ENCODE measurements at regions not wholly inside any gene's neighbourhood (a gene's known extent, or its start where the extent isn't known, plus 50 kb on each side); places are given as distances from the start of the nearest gene placed in this dataset.
"Not testable (repeated sequence)": the region's sequence is repeated elsewhere in the genome, so short reads cannot be mapped to it uniquely, and the experiment has no call there.

DNA sequence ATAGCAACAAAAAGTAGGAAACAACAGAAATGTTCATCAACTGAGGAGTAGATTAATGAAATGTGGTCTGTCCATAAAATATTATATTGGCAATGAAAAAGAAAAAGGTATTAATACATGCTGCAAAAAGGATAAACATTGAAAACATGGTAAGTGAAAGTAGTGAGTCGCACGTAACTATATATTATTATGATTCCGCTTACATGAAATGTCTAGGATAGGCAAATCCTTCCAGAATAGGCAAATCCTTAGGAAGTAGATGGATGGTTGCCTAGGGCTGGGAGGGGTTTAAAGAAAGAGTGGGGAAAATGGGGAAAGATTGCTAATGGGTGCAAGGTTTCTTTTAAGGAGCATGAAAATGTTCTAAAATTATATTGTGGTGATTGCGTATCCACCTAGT lies 198.1 kb upstream of the WSB1 start:
- not testable (repeated sequence) for ATAC-seq, DNase-seq

DNA sequence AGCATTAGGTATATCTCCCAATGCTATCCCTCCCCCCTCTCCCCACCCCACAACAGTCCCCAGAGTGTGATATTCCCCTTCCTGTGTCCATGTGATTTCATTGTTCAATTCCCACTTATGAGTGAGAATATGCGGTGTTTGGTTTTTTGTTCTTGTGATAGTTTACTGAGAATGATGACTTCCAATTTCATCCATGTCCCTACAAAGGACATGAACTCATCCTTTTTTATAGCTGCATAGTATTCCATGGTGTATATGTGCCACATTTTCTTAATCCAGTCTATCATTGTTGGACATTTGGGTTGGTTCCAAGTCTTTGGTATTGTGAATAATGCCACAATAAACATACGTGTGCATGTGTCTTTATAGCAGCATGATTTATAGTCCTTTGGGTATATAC lies 194.6 kb upstream of the WSB1 start:
- DNase-seq, ATAC-seq: not testable (repeated sequence)

DNA sequence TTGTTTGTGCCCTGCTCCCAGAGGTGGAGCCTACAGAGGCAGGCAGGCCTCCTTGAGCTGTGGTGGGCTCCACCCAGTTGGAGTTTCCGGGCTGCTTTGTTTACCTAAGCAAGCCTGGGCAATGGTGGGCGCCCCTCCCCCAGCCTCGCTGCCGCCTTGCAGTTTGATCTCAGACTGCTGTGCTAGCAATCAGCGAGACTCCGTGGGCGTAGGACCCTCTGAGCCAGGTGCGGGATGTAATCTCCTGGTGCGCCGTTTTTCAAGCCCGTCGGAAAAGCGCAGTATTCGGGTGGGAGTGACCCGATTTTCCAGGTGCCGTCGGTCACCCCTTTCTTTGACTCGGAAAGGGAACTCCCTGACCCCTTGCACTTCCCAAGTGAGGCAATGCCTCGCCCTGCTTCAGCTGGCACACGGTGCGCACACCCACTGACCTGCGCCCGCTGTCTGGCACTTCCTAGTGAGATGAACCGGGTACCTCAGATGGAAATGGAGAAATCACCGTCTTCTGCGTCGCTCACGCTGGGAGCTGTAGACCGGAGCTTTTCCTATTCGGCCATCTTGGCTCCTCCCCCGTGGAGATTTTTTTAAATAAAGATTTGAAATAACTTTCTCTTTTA lies 189.2 kb upstream of the WSB1 start:
- not testable (repeated sequence) for DNase-seq, ATAC-seq

DNA sequence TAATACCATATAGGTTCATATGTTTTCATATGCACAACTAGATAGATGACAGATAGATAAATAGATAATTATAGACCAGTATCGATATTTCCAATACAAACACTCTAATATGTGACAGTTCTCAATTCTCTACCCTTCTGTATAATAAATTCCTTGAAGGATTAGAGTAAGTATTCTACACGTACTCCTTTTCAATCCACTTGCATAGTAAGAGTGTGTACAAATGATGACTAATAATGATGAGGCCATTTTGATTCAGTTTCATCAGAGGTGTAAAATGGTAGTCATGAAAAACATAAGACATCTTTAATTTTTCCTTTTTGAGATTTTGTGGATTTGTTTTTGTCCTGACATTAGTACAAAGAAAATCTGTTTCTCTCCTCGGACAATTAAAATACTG lies 188.3 kb upstream of the WSB1 start:
- DNase-seq (no peak), ATAC-seq (no peak)

DNA sequence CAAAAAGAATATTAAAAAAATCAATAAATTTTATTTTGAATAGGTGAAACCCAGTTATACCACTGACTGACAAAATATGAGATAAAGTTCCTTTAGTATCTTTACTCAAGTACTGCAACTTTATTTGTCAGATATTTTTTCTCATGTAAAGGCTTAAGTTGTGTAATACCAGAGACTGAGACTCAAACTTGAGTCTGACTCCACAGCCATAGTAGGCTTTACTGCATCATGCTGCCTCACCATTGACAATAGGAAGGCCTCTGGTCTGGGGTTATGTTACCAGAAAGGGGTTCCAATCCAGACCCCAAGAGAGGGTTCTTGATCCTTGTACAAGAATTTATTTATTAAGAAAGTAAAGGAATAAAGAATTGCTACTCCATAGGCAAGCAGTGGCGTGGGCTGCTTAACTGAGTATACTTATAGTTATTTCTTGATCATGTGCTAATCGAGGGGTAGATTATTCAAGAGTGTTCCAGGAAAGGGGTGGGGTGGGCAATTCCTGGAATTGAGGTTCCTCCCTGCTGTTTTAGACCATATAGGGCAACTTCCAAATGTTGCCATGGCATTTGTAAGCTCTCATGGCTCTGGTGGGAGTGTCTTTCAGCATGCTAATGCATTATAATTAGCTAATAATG lies 187.4 kb upstream of the WSB1 start:
- DNase-seq (no peak), ATAC-seq (no peak)

DNA sequence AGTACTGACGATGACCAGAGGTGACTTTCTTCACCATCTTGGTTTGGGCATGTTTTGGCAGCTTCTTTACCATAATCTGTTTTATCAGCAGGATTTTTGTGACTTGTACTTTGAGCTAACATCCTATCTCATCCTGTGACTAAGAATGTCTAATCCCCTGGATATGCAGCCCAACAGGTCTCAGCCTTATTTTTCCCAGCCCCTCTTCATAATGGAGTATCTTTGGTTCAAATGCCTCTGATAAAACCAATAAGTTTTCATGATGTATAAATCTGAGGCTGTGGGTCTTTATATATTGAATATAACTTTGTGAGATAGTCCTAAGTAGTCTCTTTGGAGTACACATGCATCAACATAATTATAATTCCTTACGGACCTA lies 186.9 kb upstream of the WSB1 start:
- ATAC-seq (no peak), DNase-seq (no peak)

DNA sequence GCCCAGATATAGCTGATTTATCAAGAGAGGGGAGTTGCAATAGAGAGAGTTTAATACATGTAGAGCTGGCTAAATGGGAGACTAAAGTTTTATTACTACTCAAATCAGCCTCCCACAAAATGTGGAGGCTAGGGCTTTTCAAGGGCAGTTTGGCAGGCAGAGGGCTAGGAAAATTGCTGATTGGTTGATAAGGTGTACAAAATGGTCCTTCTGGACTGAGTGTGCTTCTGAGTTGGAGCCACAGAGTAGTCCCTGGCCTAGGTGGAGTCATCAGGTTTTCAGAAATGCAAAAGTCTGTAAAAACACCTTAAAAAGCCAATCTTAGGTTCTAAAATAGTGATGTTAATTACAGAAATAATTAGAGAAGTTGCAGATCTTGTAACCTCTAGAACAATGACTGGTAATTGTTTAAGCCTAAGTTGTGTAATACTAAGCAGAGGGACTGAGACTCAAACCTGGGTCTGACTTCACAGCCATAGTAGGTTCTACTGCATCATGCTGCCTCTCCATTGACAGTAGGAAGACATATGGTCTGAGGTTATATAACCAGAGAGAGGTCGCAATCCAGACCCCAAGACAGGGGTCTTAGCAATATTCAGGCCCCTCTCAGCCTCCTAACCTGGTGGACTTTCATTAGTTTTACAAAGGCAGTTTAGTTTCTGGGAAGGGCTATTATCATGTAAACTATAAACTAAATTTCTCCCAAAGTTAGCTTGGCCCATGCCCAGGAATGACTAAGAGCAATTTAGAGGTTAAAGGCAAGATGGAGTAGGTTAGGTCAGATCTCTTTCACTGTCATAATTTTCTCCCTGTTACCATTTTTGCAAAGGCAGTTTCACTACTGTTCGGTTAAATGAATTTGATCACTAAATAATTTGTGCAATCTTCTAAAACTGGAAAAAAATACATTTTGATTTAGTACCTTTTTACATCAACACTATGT lies 186.3 kb upstream of the WSB1 start:
- DNase-seq: not testable (repeated sequence)

DNA sequence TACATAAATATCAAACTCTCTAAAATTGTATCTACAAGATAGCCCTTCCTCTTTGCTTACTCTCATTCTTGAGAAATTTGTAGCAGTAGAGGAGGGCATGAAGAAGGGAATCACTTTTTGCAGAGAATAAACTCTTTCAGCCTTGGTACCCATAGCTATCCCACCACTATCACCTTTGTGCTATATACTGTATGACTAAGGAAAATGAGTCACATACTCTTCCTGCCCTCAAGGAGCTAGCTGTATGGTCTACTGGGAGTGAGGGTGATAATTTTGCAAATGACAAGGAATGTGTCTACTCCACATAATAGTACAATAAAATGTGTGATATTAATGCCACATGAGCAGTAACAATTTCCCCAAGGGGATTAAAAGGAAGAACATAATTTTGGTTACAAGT lies 184.6 kb upstream of the WSB1 start:
- ATAC-seq: no peak
- DNase-seq: no peak

More for the DNA sequence above, 186.3 kb upstream of the WSB1 start:
- not testable (repeated sequence) for ATAC-seq

DNA sequence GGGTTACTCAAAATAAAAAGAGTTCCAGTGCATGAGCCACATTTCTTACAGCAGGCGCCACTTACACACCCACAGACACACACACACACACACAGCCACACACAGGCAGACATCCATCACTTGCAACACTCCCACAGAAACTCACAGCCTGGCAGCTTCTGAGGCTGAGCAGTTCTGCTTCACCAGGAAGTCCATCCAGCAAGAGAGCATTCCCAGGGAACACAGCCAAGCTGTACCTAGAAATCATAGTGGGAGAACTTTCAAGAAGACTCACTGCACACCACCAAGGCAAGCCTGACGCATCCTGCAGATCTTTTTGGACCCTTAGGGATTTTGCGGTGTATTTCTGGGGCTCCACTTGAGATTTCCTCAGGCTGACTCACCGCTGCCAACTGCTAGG lies 140.9 kb upstream of the WSB1 start:
- DNase-seq (no peak), ATAC-seq (no peak)

DNA sequence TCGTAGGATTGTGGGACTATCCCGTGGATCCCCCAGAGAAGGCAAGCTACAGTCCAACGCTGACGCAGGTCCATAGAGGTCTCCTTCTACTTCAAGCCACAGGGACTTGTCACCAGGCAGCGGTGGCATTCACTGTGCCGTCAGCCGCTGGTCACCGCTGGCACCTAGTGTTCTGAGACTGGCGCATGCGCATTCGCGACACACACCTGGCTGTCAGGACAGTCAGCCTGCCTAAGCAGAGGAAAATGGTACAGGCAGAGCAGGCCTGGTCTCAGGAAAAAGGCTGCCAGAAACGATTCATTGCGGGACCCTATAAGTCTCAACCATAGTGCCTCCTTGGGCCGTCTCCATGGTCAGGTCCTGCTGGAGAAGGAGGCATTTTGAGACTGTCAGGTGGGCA lies 138.0 kb upstream of the WSB1 start:
- no peak for DNase-seq

DNA sequence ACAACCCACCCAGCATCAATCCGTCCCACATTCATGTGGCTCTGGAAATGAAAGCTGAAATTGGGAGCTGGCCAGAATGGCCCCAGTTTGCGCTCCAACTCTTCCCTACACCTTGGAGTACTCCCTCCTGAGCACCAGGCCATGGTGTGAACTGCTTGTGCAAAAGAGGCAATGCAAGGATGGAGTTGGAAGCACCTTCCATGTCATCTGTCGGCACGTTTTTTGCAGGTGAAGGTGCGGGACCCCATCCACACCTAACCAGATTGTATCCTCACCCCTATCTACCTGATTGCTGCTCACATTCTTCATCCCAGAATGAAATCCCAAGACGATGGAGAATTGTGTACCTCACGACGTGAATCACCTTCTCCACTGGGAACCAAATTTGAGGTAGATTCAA lies 136.6 kb upstream of the WSB1 start:
- DNase-seq (no peak), ATAC-seq (no peak)

More for the DNA sequence above, 138.0 kb upstream of the WSB1 start:
- ATAC-seq: no peak

DNA sequence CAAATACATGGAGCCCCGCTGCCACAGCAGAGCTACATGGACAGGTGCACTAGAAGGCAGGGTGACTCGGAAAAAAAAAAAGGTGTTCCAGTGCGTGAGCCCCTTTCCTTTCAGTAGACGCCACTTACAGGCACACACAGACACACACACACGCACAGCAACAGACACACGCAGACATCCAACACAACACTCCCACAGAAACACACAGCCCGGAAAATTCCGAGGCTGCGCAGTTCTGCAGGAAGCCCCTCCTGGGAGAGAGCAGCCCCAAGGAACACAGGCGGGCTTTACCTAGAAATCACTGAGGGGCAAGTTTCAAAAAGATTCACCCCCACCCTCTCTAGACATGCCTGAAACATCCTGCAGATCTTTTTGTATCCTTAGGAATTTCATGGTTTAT lies 136.0 kb upstream of the WSB1 start:
- no peak for DNase-seq
- ATAC-seq: no peak

DNA sequence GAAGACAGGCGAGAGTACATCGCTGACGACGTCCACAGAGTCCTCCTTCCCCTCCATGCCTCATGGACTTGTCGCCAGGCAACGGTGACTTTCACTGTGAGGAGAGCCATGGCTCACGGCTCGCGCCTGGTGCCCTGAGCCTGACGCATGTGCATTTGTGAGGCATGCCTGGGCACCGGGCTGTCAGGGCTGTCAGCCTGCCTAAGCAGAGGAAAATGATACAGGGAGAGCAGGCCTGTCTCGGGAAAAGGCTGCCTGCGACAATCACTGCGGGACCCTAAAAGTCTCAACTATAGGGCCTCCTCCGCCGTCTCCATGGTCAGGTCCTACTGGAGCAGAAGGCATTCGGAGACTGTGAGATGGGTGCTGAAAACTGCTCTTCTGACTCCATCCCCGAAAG lies 135.5 kb upstream of the WSB1 start:
- ATAC-seq: no peak
- no peak for DNase-seq

DNA sequence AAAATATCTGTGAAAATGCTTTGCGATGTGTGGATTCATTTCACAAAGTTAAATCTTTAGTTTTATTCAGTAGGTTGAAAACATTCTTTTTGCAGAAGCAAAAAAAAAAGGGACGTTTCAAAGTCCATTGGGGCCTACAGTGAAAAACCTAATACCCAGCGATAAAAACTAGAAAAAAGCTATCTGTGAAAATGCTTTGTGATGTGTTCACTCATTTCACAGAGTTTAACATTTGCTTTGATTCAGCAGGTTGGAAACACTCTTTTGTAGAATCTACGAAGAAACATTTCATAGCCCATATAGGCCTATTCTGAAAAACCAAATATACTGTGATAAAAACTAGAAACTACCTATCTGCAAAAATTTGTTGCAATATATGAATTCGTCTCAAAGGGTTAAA lies 113.6 kb upstream of the WSB1 start:
- DNase-seq (no peak), ATAC-seq (no peak)

DNA sequence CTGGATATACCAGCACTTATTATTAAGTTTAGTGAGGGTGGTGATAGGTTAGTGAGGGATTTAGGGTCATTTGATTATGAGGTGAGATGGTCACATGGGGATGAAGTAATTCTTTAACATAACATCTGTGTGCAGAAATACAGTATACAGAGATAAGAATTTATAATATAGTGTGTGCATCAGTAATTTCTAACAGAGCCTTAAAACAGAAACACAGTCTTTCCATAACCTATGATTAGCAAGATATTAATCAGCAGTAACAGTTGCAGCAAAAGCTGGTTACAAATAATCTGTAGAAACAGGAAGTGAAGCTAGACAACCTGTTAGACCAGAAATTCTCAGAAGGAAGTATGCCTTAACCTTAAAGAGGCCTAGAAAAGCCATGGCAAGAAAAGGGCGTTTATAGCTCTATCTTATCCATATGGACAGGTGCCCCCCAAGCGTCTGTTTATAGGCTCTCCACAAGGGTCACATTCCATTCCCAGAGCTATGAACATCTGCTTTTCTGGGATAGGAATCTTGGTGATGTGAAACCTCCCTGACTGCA lies 112.5 kb upstream of the WSB1 start:
- not testable (repeated sequence) for DNase-seq, ATAC-seq

DNA sequence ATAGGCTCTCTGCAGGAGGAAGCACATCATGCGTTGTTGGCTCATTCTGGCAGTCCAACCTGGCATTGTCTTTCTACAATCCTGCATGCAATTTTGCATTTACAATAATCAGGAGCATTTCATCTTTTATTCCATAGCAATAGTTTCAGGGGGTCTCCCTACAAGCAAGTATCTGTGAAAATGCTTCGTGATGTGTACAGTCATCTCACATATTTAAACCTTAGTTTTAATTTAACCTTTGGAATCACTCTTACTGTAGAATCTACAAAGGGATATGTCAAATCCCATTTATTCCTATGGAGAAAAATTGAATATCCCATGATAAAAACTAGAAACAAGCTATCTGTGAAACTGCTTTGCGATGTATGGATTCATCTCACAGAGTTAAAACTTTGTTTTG lies 112.0 kb upstream of the WSB1 start:
- DNase-seq: no peak
- ATAC-seq: no peak

DNA sequence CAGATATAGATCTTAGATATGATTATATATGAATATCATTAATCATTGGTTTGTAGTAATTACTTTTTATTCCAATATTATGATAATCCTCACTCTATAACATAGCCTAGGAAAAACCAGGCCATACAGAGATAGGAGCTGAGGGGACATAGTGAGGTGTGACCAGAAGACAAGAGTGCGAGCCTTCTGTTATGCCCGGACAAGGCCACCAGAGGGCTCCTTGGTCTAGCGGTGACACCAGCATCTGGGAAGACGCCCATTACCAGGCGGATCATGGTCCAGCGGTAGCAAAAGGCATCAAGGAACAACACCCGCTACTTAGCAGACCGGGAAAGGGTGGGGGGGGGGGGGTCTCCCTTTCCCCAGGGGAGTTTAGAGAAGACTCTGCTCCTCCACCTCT lies 96.4 kb upstream of the WSB1 start:
- ATAC-seq: not testable (repeated sequence)
- DNase-seq: peak; percentile 23

DNA sequence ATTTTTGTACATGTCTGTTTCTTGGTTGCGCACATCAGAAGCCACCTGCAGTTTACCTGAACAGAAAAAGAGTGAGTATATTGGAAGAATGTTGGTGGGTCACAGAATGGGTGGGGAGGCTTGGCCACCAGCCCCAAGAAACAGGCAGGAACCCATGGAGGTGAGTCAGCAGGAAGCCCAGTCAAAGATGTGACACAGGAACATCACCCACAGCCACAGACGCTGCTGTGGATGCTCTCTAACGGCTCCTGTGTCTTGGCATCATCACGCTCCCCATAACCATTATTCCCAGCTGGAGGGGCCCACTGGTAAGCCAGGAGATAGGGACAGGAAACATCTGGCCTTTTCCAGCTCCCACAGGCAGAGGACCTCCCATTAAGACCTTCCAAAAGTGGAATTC lies 94.0 kb upstream of the WSB1 start:
- no peak for DNase-seq
- ATAC-seq: no peak

DNA sequence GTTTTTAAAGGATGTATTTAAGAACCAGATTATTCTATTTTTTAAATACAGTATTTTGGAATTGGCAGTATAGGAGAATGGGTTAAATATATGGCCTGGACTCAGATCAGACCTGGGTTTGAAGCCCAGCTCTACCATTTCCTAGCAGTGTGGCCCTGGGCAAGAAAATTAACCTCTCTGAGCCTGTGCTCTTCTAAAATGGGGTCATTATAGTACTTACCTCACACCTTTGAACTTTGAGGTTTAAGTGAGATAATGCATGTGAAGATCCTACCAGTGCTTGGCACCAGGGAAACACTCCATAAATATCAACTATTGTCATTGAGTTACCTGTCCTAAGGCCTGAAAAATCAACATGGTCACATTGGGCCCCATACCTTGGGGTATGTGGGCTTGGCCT lies 93.4 kb upstream of the WSB1 start:
- DNase-seq (no peak), ATAC-seq (no peak)

DNA sequence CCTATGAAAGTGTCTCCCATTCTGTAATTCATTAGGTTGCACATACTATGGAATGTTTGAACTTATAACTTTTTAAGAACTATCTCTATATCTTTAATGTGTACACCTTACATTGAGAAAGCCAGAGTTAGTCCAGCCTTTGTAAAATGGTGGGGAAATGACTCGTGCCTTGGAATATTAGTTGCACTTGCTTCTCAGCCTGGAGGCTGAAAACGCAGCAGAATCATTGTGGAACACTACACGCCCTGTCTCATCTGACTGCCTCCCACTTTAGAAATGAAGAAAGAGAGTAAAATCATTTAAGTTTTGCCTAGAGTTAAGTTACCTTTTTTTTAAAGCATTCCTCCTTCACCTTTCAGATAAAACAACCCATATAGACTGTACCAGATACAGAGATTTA lies 90.7 kb upstream of the WSB1 start:
- ATAC-seq (no peak), DNase-seq (no peak)

DNA sequence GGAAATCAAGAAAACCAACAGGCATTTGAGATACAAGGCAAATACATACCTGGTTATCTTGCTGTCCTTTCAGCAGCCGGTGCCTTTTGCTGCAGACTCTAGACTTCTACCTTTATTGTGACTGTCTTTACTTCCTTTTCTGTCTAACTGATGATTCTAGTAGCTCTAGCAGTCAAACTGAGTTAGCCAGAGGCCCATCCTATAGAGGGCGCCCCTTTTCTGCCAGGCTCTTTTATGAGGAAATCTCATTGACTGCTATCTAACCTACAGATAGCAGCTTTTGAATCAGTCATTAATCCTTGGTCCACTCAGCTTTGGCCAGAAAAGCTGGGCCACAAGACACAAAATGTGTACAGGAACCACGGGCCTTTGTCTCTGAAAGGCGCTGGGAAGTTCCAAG lies 87.5 kb upstream of the WSB1 start:
- DNase-seq: no peak
- ATAC-seq: no peak

DNA sequence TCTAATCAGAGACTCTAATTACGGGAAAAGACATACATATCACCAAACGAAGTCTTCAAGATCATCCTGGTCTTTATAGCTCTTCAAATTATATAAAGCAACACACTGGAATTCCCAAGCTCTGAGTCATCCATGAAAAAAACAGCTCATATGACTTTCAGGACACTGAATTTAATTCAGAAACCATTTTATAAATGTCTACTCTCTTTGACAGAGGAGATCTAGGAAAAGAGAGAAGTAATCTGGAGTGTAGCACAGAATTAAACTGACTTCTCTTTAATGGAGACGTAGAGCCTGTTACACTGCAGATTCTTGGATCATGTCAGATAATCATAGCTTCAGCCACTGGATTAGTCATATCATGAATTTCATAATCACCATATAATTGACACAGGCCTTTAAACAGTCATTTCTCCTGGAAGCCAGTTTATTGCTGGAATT lies 86.8 kb upstream of the WSB1 start:
- ATAC-seq: no peak
- DNase-seq: no peak

DNA sequence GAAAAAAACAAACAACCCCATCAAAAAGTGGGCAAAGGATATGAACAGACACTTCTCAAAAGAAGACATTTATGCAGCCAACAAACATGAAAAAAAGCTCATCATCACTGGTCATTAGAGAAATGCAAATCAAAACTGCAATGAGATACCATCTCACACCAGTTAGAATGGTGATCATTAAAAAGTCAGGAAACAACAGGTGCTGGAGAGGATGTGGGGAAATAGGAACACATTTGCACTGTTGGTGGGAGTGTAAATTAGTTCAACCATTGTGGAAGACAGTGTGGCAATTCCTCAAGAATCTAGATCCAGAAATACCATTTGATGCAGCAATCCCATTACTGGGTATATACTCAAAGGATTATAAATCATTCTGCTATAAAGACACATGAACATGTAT lies 85.5 kb upstream of the WSB1 start:
- not testable (repeated sequence) for ATAC-seq, DNase-seq
